Hepatocyte (in vitro differentiated cells): ENCODE measurements at regions not wholly inside any gene's neighbourhood (a gene's known extent, or its start where the extent isn't known, plus 50 kb on each side); places are given as distances from the start of the nearest gene placed in this dataset.

Experiments used
- EZH2 ChIP-seq: fragments of 200-600 bp; sonication (generic); IDR thresholded peaks from 2 replicates; pipeline ENCODE4 v1.6.1; 2016; ENCODE audit warnings: antibody characterized with exemption, mild to moderate bottlenecking, borderline replicate concordance
- EZH2phosphoT487 ChIP-seq: fragments of 200-600 bp; sonication (generic); IDR thresholded peaks from one replicate; pipeline ENCODE4 v1.6.1; 2018; ENCODE audit warnings: antibody characterized with exemption, mild to moderate bottlenecking, low read depth, moderate library complexity; ENCODE audit not compliant: unreplicated experiment, severe bottlenecking
- TF ChIP-seq, protein P1 (sequence below): fragments of 200-600 bp; sonication (generic); IDR thresholded peaks from 2 replicates; pipeline ENCODE4 v1.5.1; 2016; ENCODE audit warnings: antibody characterized with exemption, mild to moderate bottlenecking; ENCODE audit not compliant: poor library complexity

DNA sequence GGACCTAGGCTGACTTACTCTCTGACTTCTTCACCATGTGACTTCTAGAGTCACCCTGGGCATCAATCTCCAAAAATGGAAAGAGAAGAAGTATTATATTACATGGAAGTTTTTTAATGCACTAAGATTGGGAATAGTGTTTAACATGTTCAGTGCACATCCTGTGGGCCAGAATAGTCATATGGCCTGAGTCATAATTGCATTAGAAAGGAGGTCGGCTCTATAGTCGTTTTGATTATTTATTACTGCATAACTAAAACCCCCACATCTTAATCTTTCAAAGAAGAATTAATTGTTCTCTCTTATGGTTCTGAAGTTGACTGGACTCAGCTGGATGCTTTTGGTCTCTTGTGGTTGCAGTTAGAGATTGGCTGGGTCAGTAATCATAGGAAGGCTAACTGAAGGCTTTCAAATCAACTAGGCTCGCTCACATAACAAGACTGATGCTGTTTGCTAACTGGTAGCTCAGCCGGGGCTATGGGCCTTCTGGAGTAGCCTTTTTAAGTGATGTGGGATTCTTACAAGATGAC is 810.6 kb upstream of the ADGRL4 start:
- no peak for TF ChIP-seq EZH2
- TF ChIP-seq, protein P1, sequence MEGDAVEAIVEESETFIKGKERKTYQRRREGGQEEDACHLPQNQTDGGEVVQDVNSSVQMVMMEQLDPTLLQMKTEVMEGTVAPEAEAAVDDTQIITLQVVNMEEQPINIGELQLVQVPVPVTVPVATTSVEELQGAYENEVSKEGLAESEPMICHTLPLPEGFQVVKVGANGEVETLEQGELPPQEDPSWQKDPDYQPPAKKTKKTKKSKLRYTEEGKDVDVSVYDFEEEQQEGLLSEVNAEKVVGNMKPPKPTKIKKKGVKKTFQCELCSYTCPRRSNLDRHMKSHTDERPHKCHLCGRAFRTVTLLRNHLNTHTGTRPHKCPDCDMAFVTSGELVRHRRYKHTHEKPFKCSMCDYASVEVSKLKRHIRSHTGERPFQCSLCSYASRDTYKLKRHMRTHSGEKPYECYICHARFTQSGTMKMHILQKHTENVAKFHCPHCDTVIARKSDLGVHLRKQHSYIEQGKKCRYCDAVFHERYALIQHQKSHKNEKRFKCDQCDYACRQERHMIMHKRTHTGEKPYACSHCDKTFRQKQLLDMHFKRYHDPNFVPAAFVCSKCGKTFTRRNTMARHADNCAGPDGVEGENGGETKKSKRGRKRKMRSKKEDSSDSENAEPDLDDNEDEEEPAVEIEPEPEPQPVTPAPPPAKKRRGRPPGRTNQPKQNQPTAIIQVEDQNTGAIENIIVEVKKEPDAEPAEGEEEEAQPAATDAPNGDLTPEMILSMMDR: no peak
- TF ChIP-seq EZH2phosphoT487: no peak
